SK-N-SH (cell line): ENCODE measurements at regions not wholly inside any gene's neighbourhood (a gene's known extent, or its start where the extent isn't known, plus 50 kb on each side); places are given as distances from the start of the nearest gene placed in this dataset.

Experiments used
- CTCF ChIA-PET: fragments of 300-600, 350-600 bp; formaldehyde crosslinking; extraction: SDS; loops from one replicate; lab custom pipeline; 2021; lab: Yijun Ruan, JAX
- POLR2A ChIA-PET: fragments of 350-600 bp; sonication (Branson Sonifier 250); formaldehyde crosslinking; extraction: SDS; loops from one replicate; lab custom pipeline; 2020; ENCODE audit warnings: antibody characterized with exemption, inconsistent platforms; lab: Yijun Ruan, JAX
- DNase-seq: peaks from one replicate; pipeline ENCODE4 v3.0.0; 2012
- H2AFZ ChIP-seq: fragments of 200-600 bp; sonication (generic); 2 replicates; pipeline ENCODE4 v1.8.1; 2016; ENCODE audit warnings: antibody characterized with exemption, mild to moderate bottlenecking, low read depth
- H3F3A ChIP-seq: fragments of 200-600 bp; sonication (generic); replicated peaks from 2 replicates; pipeline ENCODE3; 2016; ENCODE audit warnings: antibody characterized with exemption, mild to moderate bottlenecking; ENCODE audit not compliant: insufficient read depth
- H3K27ac ChIP-seq, 2 experiments: fragments of 200-500 bp in 1 of 2; fragments of 200-600 bp in 1 of 2; sonication (Bioruptor generic) in 1 of 2; sonication (generic), shearing (Covaris generic) in 1 of 2; 2 replicates each; pipeline versions ENCODE4 v1.5.1 to v1.6.1; 2014 to 2016; ENCODE audit warnings: low read depth in 2 of 2, inconsistent platforms in 1 of 2, low read length in 1 of 2, mild to moderate bottlenecking in 1 of 2, mixed read lengths in 1 of 2
- H3K27me3 ChIP-seq: fragments of 200-600 bp; sonication (generic), shearing (Covaris generic); 2 replicates; pipeline ENCODE4 v1.6.1; 2016; ENCODE audit warnings: mixed run types; ENCODE audit not compliant: insufficient read depth
- H3K36me3 ChIP-seq, 2 experiments: fragments of 200-500 bp in 1 of 2; fragments of 200-600 bp in 1 of 2; sonication (Bioruptor generic) in 1 of 2; sonication (generic) in 1 of 2; replicated peaks in 1 of 2; 2 replicates each; pipeline versions ENCODE3 to v1.5.1; 2014 to 2016; ENCODE audit warnings: low read length in 1 of 2, mild to moderate bottlenecking in 1 of 2; ENCODE audit not compliant: insufficient read depth in 2 of 2, control insufficient read depth in 1 of 2
- H3K4me1 ChIP-seq, 2 experiments: fragments of 200-500 bp in 1 of 2; fragments of 200-600 bp in 1 of 2; sonication (Bioruptor generic) in 1 of 2; sonication (generic), shearing (Covaris generic) in 1 of 2; 2 replicates each; pipeline versions ENCODE4 v1.5.1 to v1.6.1; 2014 to 2016; ENCODE audit warnings: low read depth in 1 of 2, low read length in 1 of 2, mixed run types in 1 of 2; ENCODE audit not compliant: insufficient read depth in 2 of 2, control insufficient read depth in 1 of 2
- H3K4me2 ChIP-seq: fragments of 200-600 bp; sonication (generic), shearing (Covaris generic); 2 replicates; pipeline ENCODE4 v1.6.1; 2017; ENCODE audit warnings: mixed run types
- H3K4me3 ChIP-seq, 2 experiments: fragments of 200-500 bp in 1 of 2; fragments of 200-600 bp in 1 of 2; sonication (Bioruptor generic) in 1 of 2; sonication (generic), shearing (Covaris generic) in 1 of 2; 2 replicates each; pipeline versions ENCODE4 v1.5.1 to v1.8.1; 2014 to 2016; ENCODE audit warnings: low read depth in 2 of 2, inconsistent platforms in 1 of 2, low read length in 1 of 2, mild to moderate bottlenecking in 1 of 2, mixed read lengths in 1 of 2, moderate library complexity in 1 of 2
- H3K79me2 ChIP-seq: fragments of 200-600 bp; sonication (generic); 2 replicates; pipeline ENCODE4 v1.8.1; 2017; ENCODE audit warnings: mild to moderate bottlenecking; ENCODE audit not compliant: insufficient read depth
- H3K9ac ChIP-seq: fragments of 200-600 bp; sonication (generic); 2 replicates; pipeline ENCODE4 v1.6.1; 2017; ENCODE audit warnings: mixed run types
- H3K9me2 ChIP-seq: fragments of 200-600 bp; sonication (generic); 2 replicates; pipeline ENCODE4 v1.6.1; 2017; ENCODE audit warnings: mixed run types
- H3K9me3 ChIP-seq: fragments of 200-600 bp; sonication (generic); 2 replicates; pipeline ENCODE4 v1.6.1; 2017; ENCODE audit warnings: mixed run types, mild to moderate bottlenecking, moderate library complexity
- H4K20me1 ChIP-seq: fragments of 200-600 bp; sonication (generic); 2 replicates; pipeline ENCODE4 v1.6.1; 2017; ENCODE audit warnings: mild to moderate bottlenecking, mixed run types; ENCODE audit not compliant: insufficient read depth
- CHD2 ChIP-seq: fragments of 150-350 bp; IDR thresholded peaks from 2 replicates; pipeline ENCODE4 v1.6.1; 2018; ENCODE audit warnings: low read length; ENCODE audit not compliant: partially characterized antibody
- ELF1 ChIP-seq: IDR thresholded peaks from 2 replicates; pipeline ENCODE4 v1.4.0; 2012
- EP300 ChIP-seq, 2 experiments: IDR thresholded peaks; 2 replicates each; pipeline versions ENCODE4 v1.4.0 to v1.6.1; 2012; ENCODE audit warnings: borderline replicate concordance in 1 of 2, low read depth in 1 of 2, low read length in 1 of 2
- FOSL2 ChIP-seq: IDR thresholded peaks from 2 replicates; pipeline ENCODE4 v1.4.0; 2012; ENCODE audit warnings: low read depth, mild to moderate bottlenecking, moderate library complexity, borderline replicate concordance
- FOXJ3 ChIP-seq: sonication (generic); formaldehyde crosslinking; IDR thresholded peaks from 2 replicates; pipeline ENCODE4 v1.5.1; 2020; ENCODE audit warnings: mild to moderate bottlenecking, missing genetic modification reagents
- FOXM1 ChIP-seq: IDR thresholded peaks from 2 replicates; pipeline ENCODE4 v1.4.0; 2012; ENCODE audit warnings: low read depth, mild to moderate bottlenecking
- GABPA ChIP-seq: IDR thresholded peaks from 2 replicates; pipeline ENCODE4 v1.4.0; 2012; ENCODE audit warnings: low read depth, mild to moderate bottlenecking
- GATA2 ChIP-seq: sonication (generic); formaldehyde crosslinking; IDR thresholded peaks from 2 replicates; pipeline ENCODE4 v1.5.0; 2020; ENCODE audit warnings: mild to moderate bottlenecking, missing genetic modification reagents
- MXI1 ChIP-seq: IDR thresholded peaks from 2 replicates; pipeline ENCODE4 v1.6.1; 2012; ENCODE audit warnings: mild to moderate bottlenecking, low read depth, low read length, improper control_type of control experiment
- NFIC ChIP-seq: IDR thresholded peaks from 2 replicates; pipeline ENCODE4 v1.4.0; 2012; ENCODE audit warnings: borderline replicate concordance
- RAD21 ChIP-seq: IDR thresholded peaks from 2 replicates; pipeline ENCODE4 v1.6.1; 2012; ENCODE audit warnings: mild to moderate bottlenecking, low read length
- RCOR1 ChIP-seq: fragments of 150-350 bp; IDR thresholded peaks from 2 replicates; pipeline ENCODE4 v1.6.1; 2017; ENCODE audit warnings: antibody characterized with exemption, low read length
- TCF12 ChIP-seq: IDR thresholded peaks from 2 replicates; pipeline ENCODE4 v1.4.0; 2012
- TEAD4 ChIP-seq: IDR thresholded peaks from 2 replicates; pipeline ENCODE4 v1.4.0; 2012; ENCODE audit warnings: mild to moderate bottlenecking, borderline replicate concordance; ENCODE audit not compliant: insufficient read depth
- WGBS: methylation state at CpG from one replicate; pipeline ENCODE4 v1.1.6; 2017; ENCODE audit warnings: low lambda C conversion rate; 5-methylcytosine and 5-hydroxymethylcytosine counted together
- TF ChIP-seq, protein P1 (sequence below): IDR thresholded peaks from 2 replicates; pipeline ENCODE4; 2012
- TF ChIP-seq, protein P2 (sequence below): fragments of 150-350 bp; IDR thresholded peaks from 2 replicates; pipeline ENCODE4 v1.6.1; 2017; ENCODE audit warnings: antibody characterized with exemption, low read length, low read depth, borderline replicate concordance

DNA sequence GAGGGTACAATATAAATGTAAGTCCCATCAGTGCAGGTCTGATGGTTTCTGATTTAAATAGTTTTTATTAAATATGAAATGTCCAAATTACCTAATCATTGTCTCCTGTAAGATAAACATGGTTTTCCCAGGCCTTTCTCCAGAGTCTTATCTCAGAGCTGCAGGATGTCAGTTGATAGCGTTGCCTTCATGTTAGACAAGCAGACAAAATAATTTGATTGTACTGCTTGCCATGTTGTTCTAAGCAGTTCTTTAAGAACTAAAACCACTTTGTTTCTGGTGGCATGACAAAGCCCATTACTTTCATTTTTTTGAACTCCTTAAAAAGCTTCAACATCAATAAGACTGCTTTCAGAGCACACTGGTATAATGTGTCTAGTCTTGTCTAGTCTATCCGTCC lies 1073.5 kb downstream of the MAT2B start:
- Histone ChIP-seq H3K9me2 (no peaks in the 10 kb centered on the region), H3K4me3 (no peak overlapping the region), H3K27ac (peak overlapping the region; percentile 25 to 100; a peak in 3 of 4 replicates), H3K27me3 (no peaks in the 10 kb centered on the region), H3K36me3 (no peaks in the 10 kb centered on the region), H3K9ac (no peak overlapping the region), H3K4me2 (no peak overlapping the region), H2AFZ (no peak overlapping the region), H3K9me3 (no peaks in the 10 kb centered on the region), H3F3A (no peaks in the 10 kb centered on the region), H3K79me2 (no peaks in the 10 kb centered on the region), H3K4me1 (peaks cover 0 to 21% of the 10 kb centered on the region in 2 experiments; a peak in 2 of 4 replicates), H4K20me1 (no peaks in the 10 kb centered on the region)
- DNase-seq: peak; percentile 60
- 18% methylated on average over 2 of the region's 2 CpGs for WGBS
- TF ChIP-seq EP300 (IDR thresholded peaks at IDR 0.05; ENCODE audit: borderline replicate concordance in 1 of 2, low read depth in 1 of 2, low read length in 1 of 2) (peak; percentile 55 to 100; a peak in 3 of 4 replicates), ELF1 (no peak), FOXJ3 (CRISPR knock-in tag) (peak; percentile 97), TEAD4 (peak; percentile 65; the same call in 1 of the 2 replicates), GATA2 (CRISPR knock-in tag) (peak; percentile 98), CHD2 (peak; percentile 76), TCF12 (peak; percentile 73), NFIC (no peak), FOXM1 (peak; percentile 79), RCOR1 (peak; percentile 93), MXI1 (peak; percentile 56; the same call in 1 of the 2 replicates), RAD21 (peak; percentile 51)
- TF ChIP-seq, protein P1, sequence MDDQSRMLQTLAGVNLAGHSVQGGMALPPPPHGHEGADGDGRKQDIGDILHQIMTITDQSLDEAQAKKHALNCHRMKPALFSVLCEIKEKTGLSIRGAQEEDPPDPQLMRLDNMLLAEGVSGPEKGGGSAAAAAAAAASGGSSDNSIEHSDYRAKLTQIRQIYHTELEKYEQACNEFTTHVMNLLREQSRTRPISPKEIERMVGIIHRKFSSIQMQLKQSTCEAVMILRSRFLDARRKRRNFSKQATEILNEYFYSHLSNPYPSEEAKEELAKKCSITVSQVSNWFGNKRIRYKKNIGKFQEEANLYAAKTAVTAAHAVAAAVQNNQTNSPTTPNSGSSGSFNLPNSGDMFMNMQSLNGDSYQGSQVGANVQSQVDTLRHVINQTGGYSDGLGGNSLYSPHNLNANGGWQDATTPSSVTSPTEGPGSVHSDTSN: 0 out of 2 replicates have a peak, but pooled peaks have one; percentile 12
- TF ChIP-seq, protein P2, sequence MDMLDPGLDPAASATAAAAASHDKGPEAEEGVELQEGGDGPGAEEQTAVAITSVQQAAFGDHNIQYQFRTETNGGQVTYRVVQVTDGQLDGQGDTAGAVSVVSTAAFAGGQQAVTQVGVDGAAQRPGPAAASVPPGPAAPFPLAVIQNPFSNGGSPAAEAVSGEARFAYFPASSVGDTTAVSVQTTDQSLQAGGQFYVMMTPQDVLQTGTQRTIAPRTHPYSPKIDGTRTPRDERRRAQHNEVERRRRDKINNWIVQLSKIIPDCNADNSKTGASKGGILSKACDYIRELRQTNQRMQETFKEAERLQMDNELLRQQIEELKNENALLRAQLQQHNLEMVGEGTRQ: no peak
- CTCF ChIA-PET: interaction anchor here (0.6 to 3.6 kb wide), 3 partner anchors 11 to 103 kb away, joined by 3 to 20 read pairs (median 4); no protein-coding TSS in a partner anchor
- POLR2A ChIA-PET: interaction anchor here (0.7 kb wide), 1 partner anchor 384 kb away, joined by 3 read pairs; no protein-coding TSS in a partner anchor

DNA sequence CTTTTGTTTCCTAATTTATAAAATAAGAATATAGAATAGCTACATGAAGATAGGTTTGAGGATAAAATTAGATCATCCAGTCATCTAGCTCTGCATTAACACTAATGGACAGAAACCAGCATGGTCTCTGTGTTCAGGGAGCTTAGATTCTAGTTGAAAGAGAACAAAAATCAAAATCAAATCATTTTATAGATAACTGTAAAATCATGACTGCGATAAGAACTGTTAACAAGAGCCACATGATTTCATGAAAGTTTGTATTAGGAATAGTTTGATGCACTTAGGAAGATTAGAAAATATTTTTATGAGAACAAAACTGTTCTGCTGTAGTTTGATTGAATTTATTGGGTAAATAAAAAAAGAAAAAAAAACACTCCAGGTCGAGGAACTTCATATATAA lies 1074.7 kb downstream of the MAT2B start:
- POLR2A ChIA-PET: no interaction called here
- CTCF ChIA-PET: interaction anchor here (1.0 to 3.6 kb wide), 2 partner anchors 76 to 104 kb away, joined by 3 to 20 read pairs; no protein-coding TSS in a partner anchor

More for the DNA sequence above, 1074.7 kb downstream of the MAT2B start:
- Histone ChIP-seq H3K27me3 (no peaks in the 10 kb centered on the region), H3K4me2 (no peak overlapping the region), H3K36me3 (no peaks in the 10 kb centered on the region), H2AFZ (no peak overlapping the region), H3K4me1 (peaks cover 0 to 21% of the 10 kb centered on the region in 2 experiments; a peak in 2 of 4 replicates), H3K27ac (peak overlapping the region in 1 of 2 experiments; percentile 100; a peak in 2 of 4 replicates), H3K9ac (no peak overlapping the region), H3K79me2 (no peaks in the 10 kb centered on the region), H3K9me3 (no peaks in the 10 kb centered on the region), H3F3A (no peaks in the 10 kb centered on the region), H3K9me2 (no peaks in the 10 kb centered on the region), H4K20me1 (no peaks in the 10 kb centered on the region), H3K4me3 (no peak overlapping the region)
- 8% methylated on average over 2 of the region's 2 CpGs for WGBS
- peak; percentile 57 for TF ChIP-seq GATA2 (CRISPR knock-in tag)
- TF ChIP-seq FOSL2: no peak
- peak in 1 of 2 experiments; percentile 95; a peak in 2 of 4 replicates for TF ChIP-seq EP300 (IDR thresholded peaks at IDR 0.05; ENCODE audit: borderline replicate concordance in 1 of 2, low read depth in 1 of 2, low read length in 1 of 2)
- peak; percentile 27; the same call in 1 of the 2 replicates for TF ChIP-seq RAD21
- TF ChIP-seq FOXJ3 (CRISPR knock-in tag): peak; percentile 51; the same call in 1 of the 2 replicates
- peak; percentile 49 for TF ChIP-seq CHD2
- TF ChIP-seq RCOR1: peak; percentile 72
- TF ChIP-seq MXI1: 0 out of 2 replicates have a peak, but pooled peaks have one; percentile 16
- no peak for TF ChIP-seq GABPA
- DNase-seq: no peak
